ENCODE measurements at regions not wholly inside any gene's neighbourhood (a gene's known extent, or its start where the extent isn't known, plus 50 kb on each side); places are given as distances from the start of the nearest gene placed in this dataset.

GRCh38 chr2:118614841-118615271 is 232.6 kb downstream of the EN1 start:
- no peaks in the 10 kb centered on the region for H3K36me3 ChIP-seq
- no peak overlapping the region for H3K4me3 ChIP-seq
- intact Hi-C loops (cut with DNase I): no loop called here
- H3K27me3 ChIP-seq: peaks cover 0 to 19% (median 0%) of the 10 kb centered on the region in 9 donors
- no peak overlapping the region for H3K27ac ChIP-seq
- 18 to 26% (median 23%) methylated on average over 8 of the region's 8 CpGs for WGBS, 4 donors
- H3K4me1 ChIP-seq: no peaks in the 10 kb centered on the region
- DNase-seq: no peak
- no peak for ATAC-seq
- H3K9me3 ChIP-seq: no peaks in the 10 kb centered on the region
- TF ChIP-seq CTCF (IDR thresholded peaks at IDR 0.05): no peak
- no peak for TF ChIP-seq POLR2A (IDR thresholded peaks at IDR 0.05)

- H3K27ac ChIP-seq: no peak overlapping the region
- intact Hi-C loops (cut with DNase I): no loop called here
- no peaks in the 10 kb centered on the region for H3K9me3 ChIP-seq
- no peak for DNase-seq
- ATAC-seq: no peak
- 50 to 59% (median 54%) methylated on average over 2 of the region's 2 CpGs for WGBS, 4 donors
- no peaks in the 10 kb centered on the region for H3K36me3 ChIP-seq
- no peak overlapping the region for H3K4me3 ChIP-seq
- H3K4me1 ChIP-seq: no peaks in the 10 kb centered on the region
- TF ChIP-seq POLR2A (IDR thresholded peaks at IDR 0.05) (no peak), CTCF (IDR thresholded peaks at IDR 0.05) (no peak)
- H3K27me3 ChIP-seq: peaks cover 0 to 12% (median 0%) of the 10 kb centered on the region in 9 donors
Observed at GRCh38 chr2:118613737-118614136, 233.7 kb downstream of the EN1 start.

- H3K27me3 ChIP-seq: peaks cover 0 to 12% (median 0%) of the 10 kb centered on the region in 9 donors
- WGBS, 4 donors: 74 to 88% (median 81%) methylated on average over 1 to 2 of the region's 2 CpGs
Observed at GRCh38 chr2:118611691-118612090, 235.8 kb downstream of the EN1 start.

DNA sequence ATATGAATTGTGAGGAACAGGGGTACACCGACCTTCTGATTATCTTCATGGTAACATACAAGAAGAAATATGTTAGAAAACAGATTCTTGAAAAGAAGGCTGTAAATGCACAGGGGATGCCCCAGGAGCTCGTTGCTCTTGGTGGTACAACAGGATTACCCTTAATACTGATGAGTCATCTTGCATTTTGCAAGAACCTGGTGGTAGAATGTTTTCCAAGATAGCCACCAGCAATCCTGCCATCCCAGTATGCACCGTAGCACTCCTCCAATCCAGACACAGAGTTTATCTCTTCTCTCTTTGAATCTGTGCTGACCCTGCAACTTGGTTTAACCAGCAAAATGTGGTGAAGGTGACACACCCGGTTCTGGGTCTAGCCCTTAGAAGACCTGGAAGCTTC is 238.3 kb downstream of the EN1 start:
- Histone ChIP-seq H3K4me1 (no peaks in the 10 kb centered on the region), H3K9me3 (no peaks in the 10 kb centered on the region), H3K36me3 (no peaks in the 10 kb centered on the region), H3K27ac (no peak overlapping the region), H3K27me3 (peaks cover 0 to 13% (median 0%) of the 10 kb centered on the region in 9 donors), H3K4me3 (no peak overlapping the region)
- intact Hi-C loops (cut with DNase I): no loop called here
- ATAC-seq (no peak), DNase-seq (no peak)
- TF ChIP-seq CTCF (IDR thresholded peaks at IDR 0.05) (no peak), POLR2A (IDR thresholded peaks at IDR 0.05) (no peak)
- 71 to 77% (median 76%) methylated on average over 4 of the region's 4 CpGs for WGBS, 4 donors

More at GRCh38 chr2:118611691-118612090, 235.8 kb downstream of the EN1 start:
- H3K9me3 ChIP-seq: no peaks in the 10 kb centered on the region
- no peaks in the 10 kb centered on the region for H3K36me3 ChIP-seq
- no peaks in the 10 kb centered on the region for H3K4me1 ChIP-seq
- no peak overlapping the region for H3K27ac ChIP-seq
- intact Hi-C loops (cut with DNase I): no loop called here
- DNase-seq (no peak), ATAC-seq (no peak)
- no peak overlapping the region for H3K4me3 ChIP-seq
- TF ChIP-seq CTCF (IDR thresholded peaks at IDR 0.05) (no peak), POLR2A (IDR thresholded peaks at IDR 0.05) (no peak)
